ENCODE measurements at regions not wholly inside any gene's neighbourhood (a gene's known extent, or its start where the extent isn't known, plus 50 kb on each side); places are given as distances from the start of the nearest gene placed in this dataset.

DNA sequence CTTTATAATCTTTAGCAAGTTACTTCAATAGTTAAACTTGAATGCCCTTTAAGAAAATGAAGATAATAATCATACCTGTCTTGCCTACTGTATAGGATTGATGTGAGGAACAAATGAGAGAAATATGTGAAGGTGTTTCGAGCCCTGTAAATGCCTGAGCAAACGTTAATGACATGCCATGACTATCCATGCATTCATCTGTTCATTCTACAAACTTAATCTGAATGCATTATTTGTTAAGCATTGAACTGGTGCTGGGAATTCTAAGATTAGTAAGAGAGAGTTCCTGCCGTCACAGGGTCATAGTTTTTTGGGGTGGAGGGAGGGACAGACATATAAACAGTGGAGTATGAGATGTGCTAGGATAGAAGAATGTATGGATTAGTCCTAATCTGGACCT is 111.5 kb upstream of the PRICKLE1 start:
- TF ChIP-seq, protein P1, sequence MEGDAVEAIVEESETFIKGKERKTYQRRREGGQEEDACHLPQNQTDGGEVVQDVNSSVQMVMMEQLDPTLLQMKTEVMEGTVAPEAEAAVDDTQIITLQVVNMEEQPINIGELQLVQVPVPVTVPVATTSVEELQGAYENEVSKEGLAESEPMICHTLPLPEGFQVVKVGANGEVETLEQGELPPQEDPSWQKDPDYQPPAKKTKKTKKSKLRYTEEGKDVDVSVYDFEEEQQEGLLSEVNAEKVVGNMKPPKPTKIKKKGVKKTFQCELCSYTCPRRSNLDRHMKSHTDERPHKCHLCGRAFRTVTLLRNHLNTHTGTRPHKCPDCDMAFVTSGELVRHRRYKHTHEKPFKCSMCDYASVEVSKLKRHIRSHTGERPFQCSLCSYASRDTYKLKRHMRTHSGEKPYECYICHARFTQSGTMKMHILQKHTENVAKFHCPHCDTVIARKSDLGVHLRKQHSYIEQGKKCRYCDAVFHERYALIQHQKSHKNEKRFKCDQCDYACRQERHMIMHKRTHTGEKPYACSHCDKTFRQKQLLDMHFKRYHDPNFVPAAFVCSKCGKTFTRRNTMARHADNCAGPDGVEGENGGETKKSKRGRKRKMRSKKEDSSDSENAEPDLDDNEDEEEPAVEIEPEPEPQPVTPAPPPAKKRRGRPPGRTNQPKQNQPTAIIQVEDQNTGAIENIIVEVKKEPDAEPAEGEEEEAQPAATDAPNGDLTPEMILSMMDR (conservative IDR thresholded peaks at IDR 0.05) = no peak
- no peak overlapping the region for H3K27ac ChIP-seq

- TF ChIP-seq, protein P1 (conservative IDR thresholded peaks at IDR 0.05) = no peak
- H3K27ac ChIP-seq = no peak overlapping the region
These were observed 108.7 kb upstream of the PRICKLE1 start for GRCh38 chr12:42698213-42698612.

DNA sequence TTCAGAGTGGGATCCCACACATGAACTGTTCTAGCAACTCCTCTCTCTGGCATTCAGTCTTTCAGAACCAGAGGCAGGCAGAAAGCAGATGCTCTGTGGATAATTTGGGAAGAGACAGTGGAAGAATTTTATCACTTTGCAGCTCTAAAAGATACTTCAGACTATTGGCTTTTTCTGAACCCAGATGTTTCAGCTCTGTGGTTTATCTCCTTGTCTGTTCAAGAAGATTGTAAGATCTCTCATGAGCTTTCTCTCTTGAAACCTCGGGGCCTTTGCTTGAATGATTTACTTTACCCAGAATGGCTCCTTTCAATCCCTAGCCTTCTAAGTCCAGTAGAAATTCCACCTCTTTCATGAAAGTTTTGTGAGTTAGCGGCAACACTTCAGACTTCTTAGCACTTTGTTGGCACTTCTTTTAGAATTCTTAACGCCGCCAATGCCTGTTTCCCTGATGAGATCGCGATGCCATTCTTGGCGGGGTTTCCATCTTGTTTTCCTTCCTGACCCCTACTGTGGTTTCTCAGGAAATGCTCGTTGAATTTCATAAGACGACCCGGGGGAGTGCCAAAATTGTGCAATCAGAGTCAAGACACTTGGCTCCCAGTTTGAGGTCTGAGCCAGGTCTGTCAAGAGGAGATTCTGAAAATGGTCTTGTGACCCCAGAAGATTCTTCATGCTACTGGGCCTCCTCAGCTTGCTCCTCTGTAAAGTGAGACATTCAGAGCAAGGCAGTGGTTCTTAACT is 107.0 kb upstream of the PRICKLE1 start:
- no peak overlapping the region for H3K27ac ChIP-seq
- TF ChIP-seq, protein P1 (conservative IDR thresholded peaks at IDR 0.05) = no peak

- no peak overlapping the region for H3K27ac ChIP-seq
- TF ChIP-seq, protein P1 (conservative IDR thresholded peaks at IDR 0.05) = no peak
These were observed 106.0 kb upstream of the PRICKLE1 start for GRCh38 chr12:42695490-42695995.

DNA sequence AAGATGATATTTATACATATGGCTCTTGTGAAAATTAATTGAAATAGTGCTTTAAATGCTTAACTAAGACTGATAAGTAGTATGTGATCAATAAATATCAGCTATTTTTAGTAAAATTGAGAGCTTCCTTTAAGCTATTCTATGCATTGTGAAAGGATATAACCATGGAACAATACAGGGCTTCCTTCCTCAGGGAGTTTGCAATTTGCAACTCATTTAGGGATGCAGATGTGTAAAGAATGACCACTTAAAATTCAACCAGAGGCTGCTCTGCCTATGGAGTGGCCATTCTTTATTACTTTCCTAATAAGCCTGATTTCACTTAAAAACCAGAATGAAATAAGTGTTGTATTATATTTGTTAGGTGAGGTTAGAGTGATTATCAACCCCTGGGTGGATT is 103.2 kb upstream of the PRICKLE1 start:
- TF ChIP-seq, protein P1 (conservative IDR thresholded peaks at IDR 0.05) = no peak
- no peak overlapping the region for H3K27ac ChIP-seq

GRCh38 chr12:42691991-42692557 is 102.5 kb upstream of the PRICKLE1 start:
- no peak overlapping the region for H3K27ac ChIP-seq
- TF ChIP-seq, protein P1 (conservative IDR thresholded peaks at IDR 0.05) = no peak

GRCh38 chr12:42690264-42690663 is 100.7 kb upstream of the PRICKLE1 start:
- TF ChIP-seq, protein P1 (conservative IDR thresholded peaks at IDR 0.05) = no peak
- H3K27ac ChIP-seq = no peak overlapping the region
